Effector memory CD8-positive, alpha-beta T cell (primary cell): ENCODE measurements at regions not wholly inside any gene's neighbourhood (a gene's known extent, or its start where the extent isn't known, plus 50 kb on each side); places are given as distances from the start of the nearest gene placed in this dataset.

Experiments used
- ATAC-seq: fragments of 150-1000 bp; cut with Tn5 transposase; replicated peaks from 2 replicates; pipeline ENCODE4 v1.10.0; 2021; ENCODE audit warnings: mild to moderate bottlenecking, moderate library complexity
- DNase-seq, 3 experiments: peaks; one replicate each; pipeline ENCODE4 v3.0.0; 2021
- H3K27ac Mint-ChIP-seq, 2 donors: one replicate each; pipeline ENCODE4 v1.8.0; 2022; ENCODE audit warnings: mild to moderate bottlenecking in 2 of 2, mixed read lengths in 2 of 2, moderate library complexity in 2 of 2
- H3K27me3 Mint-ChIP-seq, 2 donors: one replicate each; pipeline ENCODE4 v1.8.0; 2022; ENCODE audit warnings: mixed read lengths in 2 of 2
- H3K36me3 Mint-ChIP-seq: one replicate; pipeline ENCODE4 v1.8.0; 2022; ENCODE audit warnings: mild to moderate bottlenecking, moderate library complexity, mixed read lengths; ENCODE audit not compliant: insufficient read depth
- H3K4me1 Mint-ChIP-seq, 2 donors: one replicate each; pipeline ENCODE4 v1.8.0; 2022; ENCODE audit warnings: low read depth in 2 of 2, mixed read lengths in 2 of 2
- H3K4me3 Mint-ChIP-seq, 2 donors: one replicate each; pipeline ENCODE4 v1.8.0; 2022; ENCODE audit warnings: mild to moderate bottlenecking in 2 of 2, mixed read lengths in 2 of 2, moderate library complexity in 2 of 2
- H3K9me3 Mint-ChIP-seq, 2 donors: one replicate each; pipeline ENCODE4 v1.8.0; 2022; ENCODE audit warnings: mixed read lengths in 2 of 2

GRCh38 chr13:105345730-105346129, 1189.7 kb downstream of the EFNB2 start:
- Mint-ChIP-seq H3K36me3 (no peaks in the 10 kb centered on the region), H3K4me1 (no peaks in the 10 kb centered on the region), H3K27me3 (no peaks in the 10 kb centered on the region), H3K9me3 (peaks cover 0 to 4% of the 10 kb centered on the region in 2 donors), H3K4me3 (no peak overlapping the region), H3K27ac (no peak overlapping the region)
- DNase-seq: no peak
- ATAC-seq: no peak

DNA sequence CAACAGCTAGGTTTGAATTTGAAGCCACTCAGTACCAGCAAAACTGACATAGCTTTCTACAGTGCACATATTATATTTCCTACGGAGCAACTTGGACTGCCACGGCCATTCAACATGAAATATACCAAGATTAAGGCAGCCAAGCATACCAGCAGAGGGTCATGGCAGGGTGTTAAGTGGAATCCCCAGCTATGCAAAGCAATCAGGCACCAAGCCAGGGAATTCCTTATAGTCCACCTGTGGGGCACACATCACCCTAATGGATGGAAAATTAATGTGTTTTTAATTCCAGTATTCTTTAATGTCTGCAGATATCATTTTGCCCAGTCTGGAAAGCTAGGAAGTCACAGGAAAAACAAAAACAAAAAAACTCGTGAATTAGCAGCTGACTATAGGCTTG, 1190.3 kb downstream of the EFNB2 start:
- Mint-ChIP-seq H3K4me1 (no peaks in the 10 kb centered on the region), H3K27me3 (no peaks in the 10 kb centered on the region), H3K27ac (no peak overlapping the region), H3K9me3 (peaks cover 0 to 4% of the 10 kb centered on the region in 2 donors), H3K4me3 (no peak overlapping the region), H3K36me3 (no peaks in the 10 kb centered on the region)
- ATAC-seq (no peak), DNase-seq (no peak)

- Mint-ChIP-seq H3K4me1 (no peaks in the 10 kb centered on the region), H3K36me3 (no peaks in the 10 kb centered on the region), H3K27ac (no peak overlapping the region), H3K9me3 (peaks cover 0 to 2% of the 10 kb centered on the region in 2 donors), H3K4me3 (no peak overlapping the region), H3K27me3 (no peaks in the 10 kb centered on the region)
- DNase-seq: no peak
- ATAC-seq: no peak
These were observed 1192.2 kb downstream of the EFNB2 start for GRCh38 chr13:105343134-105343806.

DNA sequence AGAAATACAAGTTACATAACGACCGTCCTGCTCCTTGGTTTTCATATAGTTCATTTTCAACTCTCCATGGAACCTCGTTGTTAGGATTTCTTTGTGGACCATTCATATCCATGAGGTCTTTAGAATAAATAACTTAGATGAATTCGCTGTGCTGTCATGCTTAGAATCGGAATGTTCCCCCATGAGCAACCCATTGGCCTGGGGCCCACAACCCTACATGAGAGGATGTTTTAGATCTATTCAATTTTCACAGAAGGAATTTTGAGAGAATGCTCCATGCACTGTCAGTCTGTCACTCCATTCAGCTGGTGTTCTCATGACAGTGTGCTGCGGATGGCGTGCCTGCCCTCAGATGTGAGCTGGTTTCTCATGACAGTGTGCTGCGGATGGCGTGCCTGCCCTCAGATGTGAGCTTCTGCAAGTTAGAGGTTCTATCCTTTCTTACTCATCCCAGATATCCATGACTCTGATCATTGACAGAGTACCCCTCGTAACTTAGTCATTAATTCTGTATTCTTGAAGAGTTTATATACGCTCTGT, 1193.1 kb downstream of the EFNB2 start:
- Mint-ChIP-seq H3K4me3 (no peak overlapping the region), H3K27me3 (no peaks in the 10 kb centered on the region), H3K4me1 (no peaks in the 10 kb centered on the region), H3K9me3 (peaks cover 0 to 4% of the 10 kb centered on the region in 2 donors), H3K36me3 (no peaks in the 10 kb centered on the region), H3K27ac (no peak overlapping the region)
- DNase-seq (no peak), ATAC-seq (no peak)

- Mint-ChIP-seq H3K27ac (no peak overlapping the region), H3K36me3 (no peaks in the 10 kb centered on the region)
- no peak for ATAC-seq
These were observed 1193.7 kb downstream of the EFNB2 start for GRCh38 chr13:105341758-105342157.

GRCh38 chr13:105341256-105341655, 1194.2 kb downstream of the EFNB2 start:
- Mint-ChIP-seq H3K27me3 (no peaks in the 10 kb centered on the region), H3K36me3 (no peaks in the 10 kb centered on the region), H3K27ac (no peak overlapping the region), H3K4me3 (no peak overlapping the region), H3K9me3 (peaks cover 0 to 4% of the 10 kb centered on the region in 2 donors), H3K4me1 (no peaks in the 10 kb centered on the region)
- no peak for DNase-seq
- no peak for ATAC-seq

More at GRCh38 chr13:105341758-105342157, 1193.7 kb downstream of the EFNB2 start:
- H3K4me3 Mint-ChIP-seq: no peak overlapping the region
- no peaks in the 10 kb centered on the region for H3K27me3 Mint-ChIP-seq
- no peaks in the 10 kb centered on the region for H3K4me1 Mint-ChIP-seq
- H3K9me3 Mint-ChIP-seq: peaks cover 0 to 4% of the 10 kb centered on the region in 2 donors
- no peak for DNase-seq

DNA sequence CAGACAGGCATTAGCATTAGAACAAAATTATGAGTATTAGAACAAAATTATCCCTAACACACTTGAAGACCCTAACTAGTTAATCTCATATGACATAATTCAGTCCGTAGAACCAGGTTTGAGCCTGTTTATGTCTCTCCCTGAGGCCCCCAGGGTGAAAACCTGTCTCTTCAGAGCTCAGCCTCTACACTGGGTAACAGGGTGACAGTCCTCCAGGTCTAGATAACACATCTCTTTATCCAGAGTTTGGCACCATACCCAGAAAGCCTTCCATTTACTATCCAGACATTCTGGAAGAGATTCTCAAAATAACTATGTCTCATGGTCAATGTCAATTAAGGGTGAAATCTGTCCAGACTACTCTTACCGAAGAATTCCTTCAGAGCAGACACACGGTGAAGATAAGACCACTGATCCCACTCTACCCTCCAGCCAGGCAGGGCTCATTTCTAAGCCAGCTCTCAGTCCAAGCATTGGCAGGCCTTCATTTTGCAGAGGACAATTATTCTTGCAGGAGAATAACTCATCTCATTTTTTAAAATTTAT, 1195.3 kb downstream of the EFNB2 start:
- no peak for ATAC-seq
- H3K4me3 Mint-ChIP-seq: no peak overlapping the region
- no peaks in the 10 kb centered on the region for H3K36me3 Mint-ChIP-seq
- peaks cover 0 to 4% of the 10 kb centered on the region in 2 donors for H3K9me3 Mint-ChIP-seq
- H3K4me1 Mint-ChIP-seq: no peaks in the 10 kb centered on the region
- no peak for DNase-seq
- H3K27me3 Mint-ChIP-seq: no peaks in the 10 kb centered on the region
- no peak overlapping the region for H3K27ac Mint-ChIP-seq

DNA sequence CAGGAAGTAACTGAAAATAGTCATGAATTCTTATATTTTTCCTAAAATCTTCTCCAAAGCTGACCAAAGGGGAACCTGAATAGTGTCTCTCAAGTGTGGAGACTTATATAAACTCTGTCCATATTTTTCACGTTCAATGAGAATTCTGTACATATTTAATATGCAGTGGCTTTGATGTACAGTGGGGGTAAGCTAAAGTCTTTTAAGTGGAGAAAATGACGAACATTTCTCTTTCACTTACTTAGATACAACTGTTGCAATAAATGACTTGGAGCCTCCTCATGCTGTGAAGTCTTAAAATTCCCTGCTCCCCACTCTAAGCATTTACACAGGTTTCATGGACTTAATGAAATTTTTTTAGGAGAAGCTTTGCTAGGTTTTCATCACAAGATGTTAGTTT, 1196.7 kb downstream of the EFNB2 start:
- H3K27me3 Mint-ChIP-seq: no peaks in the 10 kb centered on the region
- no peaks in the 10 kb centered on the region for H3K36me3 Mint-ChIP-seq
- no peaks in the 10 kb centered on the region for H3K4me1 Mint-ChIP-seq
- H3K4me3 Mint-ChIP-seq: no peak overlapping the region
- H3K27ac Mint-ChIP-seq: no peak overlapping the region
- ATAC-seq: no peak
- no peak for DNase-seq
- H3K9me3 Mint-ChIP-seq: peaks cover 0 to 4% of the 10 kb centered on the region in 2 donors

- Mint-ChIP-seq H3K27ac (no peak overlapping the region), H3K9me3 (peaks cover 0 to 4% of the 10 kb centered on the region in 2 donors), H3K27me3 (no peaks in the 10 kb centered on the region), H3K4me1 (no peaks in the 10 kb centered on the region), H3K36me3 (no peaks in the 10 kb centered on the region), H3K4me3 (no peak overlapping the region)
- ATAC-seq (no peak), DNase-seq (no peak)
These were observed 1197.5 kb downstream of the EFNB2 start for GRCh38 chr13:105338006-105338405.

DNA sequence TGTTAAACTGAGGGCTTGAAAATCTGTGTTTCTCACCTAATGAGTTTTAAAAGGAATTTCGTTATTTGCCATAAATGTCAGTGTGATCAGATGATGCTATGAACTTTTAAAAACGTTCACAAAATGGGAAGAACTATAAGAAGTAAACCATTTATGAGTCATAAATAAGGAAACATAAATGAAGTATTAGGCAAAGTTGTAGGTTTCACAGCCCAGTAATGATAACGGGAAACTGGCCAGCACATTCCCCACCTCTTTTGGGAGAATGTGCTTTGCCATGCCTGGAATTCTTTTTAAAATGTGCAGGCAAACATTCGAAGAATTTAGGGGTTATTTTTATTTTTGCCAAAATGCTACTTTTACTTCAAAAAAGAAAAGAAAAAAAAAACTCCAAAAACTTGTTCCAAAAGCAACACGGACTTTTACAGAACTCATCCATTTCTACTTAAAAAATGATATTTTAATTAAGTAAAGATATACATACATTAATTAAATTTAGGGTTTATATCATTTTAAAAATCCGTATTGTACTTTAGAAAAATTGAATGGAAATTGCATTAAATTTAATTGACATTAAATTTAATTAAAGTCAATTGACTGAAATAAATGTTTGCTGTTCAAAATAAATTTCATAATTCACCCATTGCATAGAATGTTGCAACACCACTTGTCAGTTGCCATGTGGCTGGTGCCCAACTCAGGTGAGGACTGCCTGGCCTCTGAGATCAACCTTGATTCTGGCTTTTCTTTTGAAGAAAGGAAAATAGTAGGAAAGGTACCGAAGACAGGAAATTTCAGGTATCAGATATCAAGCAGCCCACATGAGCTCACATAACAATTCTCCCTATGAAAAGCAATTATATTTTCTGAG, 1198.5 kb downstream of the EFNB2 start:
- no peak overlapping the region for H3K27ac Mint-ChIP-seq
- H3K9me3 Mint-ChIP-seq: peaks cover 0 to 4% of the 10 kb centered on the region in 2 donors
- H3K4me1 Mint-ChIP-seq: no peaks in the 10 kb centered on the region
- H3K36me3 Mint-ChIP-seq: no peaks in the 10 kb centered on the region
- H3K4me3 Mint-ChIP-seq: no peak overlapping the region
- DNase-seq (no peak), ATAC-seq (no peak)
- H3K27me3 Mint-ChIP-seq: no peaks in the 10 kb centered on the region

DNA sequence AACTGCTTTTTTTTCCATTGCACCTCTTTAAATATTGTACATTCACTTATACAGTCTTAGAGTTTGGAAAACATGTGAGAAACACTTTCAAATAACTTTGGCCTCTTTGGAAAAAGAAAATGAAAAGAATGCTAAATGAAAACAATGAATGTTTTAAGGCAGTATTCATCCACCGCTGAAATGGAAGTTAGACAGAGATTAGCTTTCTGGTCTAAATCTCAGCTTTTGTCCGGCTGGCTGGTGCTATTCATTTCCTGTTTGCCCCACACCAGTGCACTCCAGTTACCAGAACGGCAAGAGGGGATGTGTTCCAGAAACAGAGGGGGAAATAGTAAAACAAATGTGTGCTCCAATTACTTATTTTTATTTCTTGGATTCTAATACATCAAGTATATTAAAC, 1201.3 kb downstream of the EFNB2 start:
- no peaks in the 10 kb centered on the region for H3K36me3 Mint-ChIP-seq
- H3K4me3 Mint-ChIP-seq: no peak overlapping the region
- H3K27me3 Mint-ChIP-seq: no peaks in the 10 kb centered on the region
- no peaks in the 10 kb centered on the region for H3K4me1 Mint-ChIP-seq
- no peak overlapping the region for H3K27ac Mint-ChIP-seq
- peaks cover 0 to 9% of the 10 kb centered on the region in 2 donors for H3K9me3 Mint-ChIP-seq
- no peak for DNase-seq
- no peak for ATAC-seq

GRCh38 chr13:105333416-105333815, 1202.0 kb downstream of the EFNB2 start:
- H3K27me3 Mint-ChIP-seq: no peaks in the 10 kb centered on the region
- no peaks in the 10 kb centered on the region for H3K36me3 Mint-ChIP-seq
- ATAC-seq: no peak
- DNase-seq: no peak
- peaks cover 0 to 9% of the 10 kb centered on the region in 2 donors for H3K9me3 Mint-ChIP-seq
- H3K4me3 Mint-ChIP-seq: no peak overlapping the region
- no peaks in the 10 kb centered on the region for H3K4me1 Mint-ChIP-seq
- H3K27ac Mint-ChIP-seq: no peak overlapping the region

GRCh38 chr13:105329359-105329758, 1206.1 kb downstream of the EFNB2 start:
- ATAC-seq (no peak), DNase-seq (no peak)
- Mint-ChIP-seq H3K4me3 (no peak overlapping the region), H3K4me1 (no peaks in the 10 kb centered on the region), H3K27me3 (no peaks in the 10 kb centered on the region), H3K27ac (no peak overlapping the region), H3K36me3 (no peaks in the 10 kb centered on the region), H3K9me3 (peaks cover 0 to 5% of the 10 kb centered on the region in 2 donors)
